Activated T-cell treated with anti-CD3 and anti-CD28 coated beads for 24 hours (primary cell): ENCODE measurements at regions not wholly inside any gene's neighbourhood (a gene's known extent, or its start where the extent isn't known, plus 50 kb on each side); places are given as distances from the start of the nearest gene placed in this dataset.
A peak's percentile ranks its signal among the peaks of the same experiment; 100 is the strongest.
"Not testable (repeated sequence)": the region's sequence is repeated elsewhere in the genome, so short reads cannot be mapped to it uniquely, and the experiment has no call there.

Experiments
- DNase-seq: peaks from one replicate; pipeline ENCODE4 v3.0.0-alpha.2; 2020; ENCODE audit warnings: low read depth

GRCh38 chr16:79407005-79407404, 193.5 kb downstream of the MAF start:
- no peak for DNase-seq

- no peak for DNase-seq
These were observed 196.0 kb downstream of the MAF start for GRCh38 chr16:79404571-79404970.

- DNase-seq, result no peak
These were observed 197.0 kb downstream of the MAF start for GRCh38 chr16:79403534-79403933.

GRCh38 chr16:79402920-79403319, 197.6 kb downstream of the MAF start:
- no peak for DNase-seq

GRCh38 chr16:79402356-79402755, 198.2 kb downstream of the MAF start:
- no peak for DNase-seq

GRCh38 chr16:79401782-79402181, 198.8 kb downstream of the MAF start:
- no peak for DNase-seq

- DNase-seq, result no peak
These were observed 199.4 kb downstream of the MAF start for GRCh38 chr16:79401157-79401556.

- no peak for DNase-seq
These were observed 199.9 kb downstream of the MAF start for GRCh38 chr16:79400462-79401149.

GRCh38 chr16:79395591-79395990, 204.9 kb downstream of the MAF start:
- no peak for DNase-seq

- DNase-seq, result no peak
These were observed 206.3 kb downstream of the MAF start for GRCh38 chr16:79394206-79394605.

GRCh38 chr16:79393564-79393963, 207.0 kb downstream of the MAF start:
- no peak for DNase-seq

- DNase-seq, result no peak
These were observed 207.4 kb downstream of the MAF start for GRCh38 chr16:79393127-79393526.

GRCh38 chr16:79392081-79392480, 208.5 kb downstream of the MAF start:
- no peak for DNase-seq

- no peak for DNase-seq
These were observed 209.1 kb downstream of the MAF start for GRCh38 chr16:79391395-79391794.

GRCh38 chr16:79390481-79391051, 210.0 kb downstream of the MAF start:
- no peak for DNase-seq

GRCh38 chr16:79388396-79388795, 212.1 kb downstream of the MAF start:
- DNase-seq, result no peak

GRCh38 chr16:79386299-79386698, 214.2 kb downstream of the MAF start:
- no peak for DNase-seq

GRCh38 chr16:79381603-79382042, 218.9 kb downstream of the MAF start:
- DNase-seq, result no peak

- no peak for DNase-seq
These were observed 219.4 kb downstream of the MAF start for GRCh38 chr16:79380995-79381602.

GRCh38 chr16:79379095-79379494, 221.4 kb downstream of the MAF start:
- DNase-seq, result no peak

GRCh38 chr16:79377082-79377481, 223.5 kb downstream of the MAF start:
- not testable (repeated sequence) for DNase-seq

- no peak for DNase-seq
These were observed 225.2 kb downstream of the MAF start for GRCh38 chr16:79375351-79375750.

- peak; percentile 7 for DNase-seq
These were observed 227.9 kb downstream of the MAF start for GRCh38 chr16:79372503-79373184.
